ENCODE measurements at regions not wholly inside any gene's neighbourhood (a gene's known extent, or its start where the extent isn't known, plus 50 kb on each side); places are given as distances from the start of the nearest gene placed in this dataset.

- Mint-ChIP-seq H3K4me3 (no peak overlapping the region), H3K4me1 (ENCODE audit: low read depth) (no peaks in the 10 kb centered on the region), H3K27me3 (ENCODE audit: insufficient read depth) (no peaks in the 10 kb centered on the region), H3K36me3 (ENCODE audit: low read depth) (no peaks in the 10 kb centered on the region), H3K27ac (no peak overlapping the region), H3K9me3 (peaks cover 35% of the 10 kb centered on the region)
- DNase-seq = no peak
- TF ChIP-seq CTCF (IDR thresholded peaks at IDR 0.05) = no peak
Measured at GRCh38 chr3:62997369-62997768, 122.2 kb upstream of the CADPS start.

GRCh38 chr3:62999158-62999557 is 123.9 kb upstream of the CADPS start:
- H3K9me3 Mint-ChIP-seq = peaks cover 40% of the 10 kb centered on the region
- no peak overlapping the region for H3K4me3 Mint-ChIP-seq
- no peak for DNase-seq
- no peak overlapping the region for H3K27ac Mint-ChIP-seq
- H3K27me3 Mint-ChIP-seq (ENCODE audit: insufficient read depth) = no peaks in the 10 kb centered on the region
- TF ChIP-seq CTCF (IDR thresholded peaks at IDR 0.05) = no peak
- no peaks in the 10 kb centered on the region for H3K36me3 Mint-ChIP-seq (ENCODE audit: low read depth)
- no peaks in the 10 kb centered on the region for H3K4me1 Mint-ChIP-seq (ENCODE audit: low read depth)

- no peak for TF ChIP-seq CTCF (IDR thresholded peaks at IDR 0.05)
- Mint-ChIP-seq H3K27me3 (ENCODE audit: insufficient read depth) (no peaks in the 10 kb centered on the region), H3K4me1 (ENCODE audit: low read depth) (no peaks in the 10 kb centered on the region), H3K4me3 (no peak overlapping the region), H3K27ac (no peak overlapping the region), H3K36me3 (ENCODE audit: low read depth) (no peaks in the 10 kb centered on the region), H3K9me3 (peaks cover 47% of the 10 kb centered on the region)
- DNase-seq = no peak
Measured at GRCh38 chr3:62999791-63000190, 124.6 kb upstream of the CADPS start.

- Mint-ChIP-seq H3K4me1 (ENCODE audit: low read depth) (no peaks in the 10 kb centered on the region), H3K27me3 (ENCODE audit: insufficient read depth) (no peaks in the 10 kb centered on the region), H3K36me3 (ENCODE audit: low read depth) (no peaks in the 10 kb centered on the region), H3K9me3 (peaks cover 39% of the 10 kb centered on the region), H3K27ac (no peak overlapping the region), H3K4me3 (no peak overlapping the region)
- TF ChIP-seq CTCF (IDR thresholded peaks at IDR 0.05) = no peak
- no peak for DNase-seq
Measured at GRCh38 chr3:63004448-63004847, 129.2 kb upstream of the CADPS start.

GRCh38 chr3:63015614-63016309 is 140.5 kb upstream of the CADPS start:
- H3K27me3 Mint-ChIP-seq (ENCODE audit: insufficient read depth) = no peaks in the 10 kb centered on the region
- H3K4me3 Mint-ChIP-seq = no peak overlapping the region
- H3K27ac Mint-ChIP-seq = no peak overlapping the region
- no peaks in the 10 kb centered on the region for H3K36me3 Mint-ChIP-seq (ENCODE audit: low read depth)
- TF ChIP-seq CTCF (IDR thresholded peaks at IDR 0.05) = no peak
- no peaks in the 10 kb centered on the region for H3K4me1 Mint-ChIP-seq (ENCODE audit: low read depth)
- DNase-seq = no peak
- peaks cover 56% of the 10 kb centered on the region for H3K9me3 Mint-ChIP-seq

Data from HFFc6 (cell line).